PC-9 (cell line): ENCODE measurements at regions not wholly inside any gene's neighbourhood (a gene's known extent, or its start where the extent isn't known, plus 50 kb on each side); places are given as distances from the start of the nearest gene placed in this dataset.

ENCODE experiments used
- BruUV-seq: library from RNA; stranded (reverse); fragments of 400-500 nt; replicated peaks from 2 replicates; lab custom pipeline; 2021; lab: Mats Ljungman, UMichigan
- CTCF ChIA-PET: fragments of 300-600 bp; sonication (Branson Sonifier 250); formaldehyde crosslinking; loops from one replicate; lab custom pipeline; 2022; ENCODE audit warnings: antibody characterized with exemption; lab: Charles Lee
- POLR2A ChIA-PET: fragments of 300-600 bp; sonication (Branson Sonifier 250); formaldehyde crosslinking; loops from one replicate; lab custom pipeline; 2022; ENCODE audit warnings: antibody characterized with exemption; ENCODE audit not compliant: unreplicated experiment; lab: Charles Lee
- DNase-seq, 2 experiments: peaks; one replicate each; pipeline versions ENCODE4 v3.0.0 to v3.0.0-alpha.2; 2015 to 2022; ENCODE audit warnings: mixed read lengths in 1 of 2
- H2AFZ ChIP-seq: fragments of 200-600 bp; sonication (generic); 2 replicates; pipeline ENCODE4 v1.8.1; 2017; ENCODE audit warnings: antibody characterized with exemption
- H3F3A ChIP-seq: fragments of 200-600 bp; sonication (generic); 2 replicates; pipeline ENCODE4 v1.8.1; 2017; ENCODE audit warnings: antibody characterized with exemption, mild to moderate bottlenecking, low read depth; ENCODE audit not compliant: insufficient read depth
- H3K27ac ChIP-seq: fragments of 200-600 bp; sonication (generic); 2 replicates; pipeline ENCODE4 v1.6.1; 2016; ENCODE audit warnings: mixed run types
- H3K27me3 ChIP-seq: fragments of 200-600 bp; sonication (generic); 2 replicates; pipeline ENCODE4 v1.6.1; 2016; ENCODE audit warnings: low read depth, mixed run types; ENCODE audit not compliant: insufficient read depth
- H3K36me3 ChIP-seq: fragments of 200-600 bp; sonication (generic); 2 replicates; pipeline ENCODE4 v1.6.1; 2016; ENCODE audit warnings: low read depth, mixed run types
- H3K4me1 ChIP-seq: fragments of 200-600 bp; sonication (generic); replicated peaks from 2 replicates; pipeline ENCODE4 v1.6.1; 2016; ENCODE audit warnings: mixed run types; ENCODE audit not compliant: insufficient read depth
- H3K4me2 ChIP-seq: fragments of 200-600 bp; sonication (generic); 2 replicates; pipeline ENCODE4 v1.6.1; 2017; ENCODE audit warnings: mixed run types
- H3K4me3 ChIP-seq: fragments of 200-600 bp; sonication (generic); 2 replicates; pipeline ENCODE4 v1.6.1; 2016; ENCODE audit warnings: mixed run types
- H3K79me2 ChIP-seq: fragments of 200-600 bp; sonication (generic); 2 replicates; pipeline ENCODE4 v1.6.1; 2017; ENCODE audit warnings: low read depth, mixed run types
- H3K9me2 ChIP-seq: fragments of 200-600 bp; sonication (generic); 2 replicates; pipeline ENCODE4 v1.8.1; 2017; ENCODE audit warnings: mild to moderate bottlenecking; ENCODE audit not compliant: insufficient read depth
- H3K9me3 ChIP-seq: fragments of 200-600 bp; sonication (generic); 2 replicates; pipeline ENCODE4 v1.8.1; 2016; ENCODE audit warnings: low read depth; ENCODE audit not compliant: insufficient read depth
- H4K20me1 ChIP-seq: fragments of 200-600 bp; sonication (generic); 2 replicates; pipeline ENCODE4 v1.8.1; 2017; ENCODE audit not compliant: insufficient read depth
- EZH2 ChIP-seq: fragments of 200-600 bp; sonication (generic); IDR thresholded peaks from 2 replicates; pipeline ENCODE4 v1.8.0; 2017; ENCODE audit warnings: antibody characterized with exemption, low read depth
- intact Hi-C: fragments of 100-400 bp; cut with micrococcal nuclease; formaldehyde crosslinking; loops from one replicate; pipeline ENCODE4 v1.10.0; 2022; ENCODE audit not compliant: unreplicated experiment
- TF ChIP-seq, protein P1 (sequence below): fragments of 200-600 bp; sonication (generic); conservative IDR thresholded peaks from 2 replicates; pipeline ENCODE4 v1.6.1; 2017; ENCODE audit warnings: mixed run types, antibody characterized with exemption, mild to moderate bottlenecking, moderate library complexity

DNA sequence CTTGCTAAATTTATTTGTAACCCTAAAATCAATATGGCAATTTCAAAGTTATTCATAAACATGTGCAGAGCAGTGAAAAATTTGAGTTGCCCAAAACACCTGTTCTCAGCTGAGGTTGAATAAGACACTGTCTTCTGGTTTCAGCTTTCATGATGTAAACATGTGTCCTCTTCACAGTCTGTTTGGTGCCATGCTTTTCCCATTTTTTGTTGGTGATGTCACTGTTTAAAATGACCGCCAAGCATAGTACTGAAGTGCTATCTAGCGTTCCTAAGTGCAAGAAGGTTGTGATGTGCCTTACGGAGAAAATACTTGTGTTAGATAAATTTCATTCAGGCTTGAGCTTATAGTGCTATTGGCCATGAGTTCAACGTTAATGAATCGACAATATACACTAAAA is 580.8 kb downstream of the ACTL7B start:
- H3K79me2 ChIP-seq: no peaks in the 10 kb centered on the region
- no peaks in the 10 kb centered on the region for H3K27me3 ChIP-seq
- TF ChIP-seq EZH2: no peak
- TF ChIP-seq, protein P1, sequence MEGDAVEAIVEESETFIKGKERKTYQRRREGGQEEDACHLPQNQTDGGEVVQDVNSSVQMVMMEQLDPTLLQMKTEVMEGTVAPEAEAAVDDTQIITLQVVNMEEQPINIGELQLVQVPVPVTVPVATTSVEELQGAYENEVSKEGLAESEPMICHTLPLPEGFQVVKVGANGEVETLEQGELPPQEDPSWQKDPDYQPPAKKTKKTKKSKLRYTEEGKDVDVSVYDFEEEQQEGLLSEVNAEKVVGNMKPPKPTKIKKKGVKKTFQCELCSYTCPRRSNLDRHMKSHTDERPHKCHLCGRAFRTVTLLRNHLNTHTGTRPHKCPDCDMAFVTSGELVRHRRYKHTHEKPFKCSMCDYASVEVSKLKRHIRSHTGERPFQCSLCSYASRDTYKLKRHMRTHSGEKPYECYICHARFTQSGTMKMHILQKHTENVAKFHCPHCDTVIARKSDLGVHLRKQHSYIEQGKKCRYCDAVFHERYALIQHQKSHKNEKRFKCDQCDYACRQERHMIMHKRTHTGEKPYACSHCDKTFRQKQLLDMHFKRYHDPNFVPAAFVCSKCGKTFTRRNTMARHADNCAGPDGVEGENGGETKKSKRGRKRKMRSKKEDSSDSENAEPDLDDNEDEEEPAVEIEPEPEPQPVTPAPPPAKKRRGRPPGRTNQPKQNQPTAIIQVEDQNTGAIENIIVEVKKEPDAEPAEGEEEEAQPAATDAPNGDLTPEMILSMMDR: no peak
- no peak overlapping the region for H3K4me2 ChIP-seq
- intact Hi-C loops: loop anchor here (5.0 kb wide), 5 partner anchors 113 to 843 kb away; no protein-coding TSS in a partner anchor
- DNase-seq: no peak
- H3K9me3 ChIP-seq: no peaks in the 10 kb centered on the region
- CTCF ChIA-PET: no interaction called here
- no peaks in the 10 kb centered on the region for H3K9me2 ChIP-seq
- H3K27ac ChIP-seq: no peak overlapping the region
- no peaks in the 10 kb centered on the region for H4K20me1 ChIP-seq
- no peak overlapping the region for H2AFZ ChIP-seq
- peaks cover 39% of the 10 kb centered on the region for H3K4me1 ChIP-seq
- BruUV-seq: no TSS peak
- POLR2A ChIA-PET: interaction anchor here (0.6 kb wide), 1 partner anchor 73 kb away, joined by 4 read pairs; no protein-coding TSS in a partner anchor
- H3K4me3 ChIP-seq: no peak overlapping the region
- H3K36me3 ChIP-seq: no peaks in the 10 kb centered on the region
- peaks cover 25% of the 10 kb centered on the region for H3F3A ChIP-seq

DNA sequence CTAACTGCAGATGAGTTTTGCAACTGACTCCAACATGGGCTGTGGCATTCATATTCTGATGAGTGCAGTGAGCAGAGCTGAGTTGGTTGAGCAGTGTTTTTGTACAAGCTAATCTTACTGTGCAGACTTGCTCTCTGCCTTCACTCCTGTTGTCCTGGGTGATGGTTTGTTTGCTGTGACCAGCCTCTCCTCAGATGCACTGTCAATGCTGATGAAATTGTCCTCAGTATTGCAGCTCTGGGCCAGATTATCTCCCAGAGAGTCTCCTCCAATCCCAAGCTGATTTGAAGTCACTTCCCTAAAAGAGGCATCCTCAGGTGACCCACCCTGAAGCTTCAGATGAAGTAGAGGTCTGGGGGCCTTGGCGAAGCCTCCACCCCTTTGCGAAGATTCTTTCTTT is 581.8 kb downstream of the ACTL7B start:
- TF ChIP-seq, protein P1: no peak
- no peak for TF ChIP-seq EZH2
- no peaks in the 10 kb centered on the region for H4K20me1 ChIP-seq
- no peak overlapping the region for H2AFZ ChIP-seq
- H3K9me2 ChIP-seq: no peaks in the 10 kb centered on the region
- no peaks in the 10 kb centered on the region for H3K27me3 ChIP-seq
- no peak overlapping the region for H3K27ac ChIP-seq
- intact Hi-C loops: loop anchor here (2.0 to 5.0 kb wide), 7 partner anchors 112 to 842 kb away; no protein-coding TSS in a partner anchor
- no peaks in the 10 kb centered on the region for H3K9me3 ChIP-seq
- H3K79me2 ChIP-seq: no peaks in the 10 kb centered on the region
- H3K4me1 ChIP-seq: peaks cover 49% of the 10 kb centered on the region
- H3K4me2 ChIP-seq: no peak overlapping the region
- DNase-seq: no peak
- peaks cover 25% of the 10 kb centered on the region for H3F3A ChIP-seq
- ChIA-PET POLR2A (interaction anchor here (0.6 kb wide), 1 partner anchor 542 kb away, joined by 8 read pairs; no protein-coding TSS in a partner anchor), CTCF (interaction anchor here (2.4 kb wide), 1 partner anchor 291 kb away, joined by 6 read pairs; no protein-coding TSS in a partner anchor)
- no peak overlapping the region for H3K4me3 ChIP-seq
- H3K36me3 ChIP-seq: no peaks in the 10 kb centered on the region
- no TSS peak for BruUV-seq

DNA sequence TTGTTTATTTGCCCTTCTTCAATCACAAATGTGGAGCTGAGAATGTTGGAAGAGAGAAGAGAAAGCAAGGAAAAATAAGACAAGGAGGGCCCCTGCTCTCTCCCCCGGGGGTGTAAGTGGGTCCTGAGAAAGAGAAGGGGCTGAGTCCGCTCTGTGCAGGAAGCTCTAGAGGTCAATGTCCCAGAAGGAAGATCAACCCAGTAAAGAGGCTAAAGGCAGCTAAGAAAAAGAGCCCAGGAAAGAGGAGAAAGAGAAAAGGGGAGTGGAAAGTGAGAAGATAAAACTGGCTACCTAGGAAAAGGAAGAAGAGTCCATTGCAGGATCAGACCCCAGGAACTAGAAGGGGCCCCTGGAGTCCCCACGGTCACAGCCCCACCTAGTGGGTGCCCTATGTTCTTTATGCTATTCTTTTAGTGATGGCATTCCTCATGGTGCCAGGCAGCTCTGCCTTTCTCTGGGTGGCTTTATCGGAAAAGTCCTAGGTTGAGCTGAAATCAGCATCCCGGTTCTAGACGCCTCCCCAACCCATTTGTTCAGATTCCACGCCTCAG is 583.4 kb downstream of the ACTL7B start:
- BruUV-seq: TSS peak; percentile 23
- Histone ChIP-seq H2AFZ (peak overlapping the region; percentile 71), H3K4me3 (peak overlapping the region; percentile 47; the same call in 1 of the 2 replicates), H4K20me1 (no peaks in the 10 kb centered on the region), H3K9me3 (no peaks in the 10 kb centered on the region; the same call in 1 of the 2 replicates), H3K9me2 (no peaks in the 10 kb centered on the region), H3K79me2 (no peaks in the 10 kb centered on the region), H3K27me3 (no peaks in the 10 kb centered on the region), H3K4me1 (peaks cover 43% of the 10 kb centered on the region), H3F3A (peaks cover 25% of the 10 kb centered on the region), H3K4me2 (peak overlapping the region; percentile 80), H3K27ac (peak overlapping the region; percentile 96), H3K36me3 (no peaks in the 10 kb centered on the region)
- DNase-seq: peak; percentile 54 to 72
- intact Hi-C loops: loop anchor here (1.0 to 5.0 kb wide), 12 partner anchors 110 to 840 kb away; no protein-coding TSS in a partner anchor
- TF ChIP-seq, protein P1: peak; percentile 71
- no peak for TF ChIP-seq EZH2
- POLR2A ChIA-PET: interaction anchor here (0.6 to 1.0 kb wide), 4 partner anchors 277 to 1165 kb away, joined by 3 to 5 read pairs (median 4); no protein-coding TSS in a partner anchor
- CTCF ChIA-PET: interaction anchor here (0.6 to 2.4 kb wide), 11 partner anchors 172 to 847 kb away, joined by 3 to 9 read pairs (median 4); no protein-coding TSS in a partner anchor
